ENCODE measurements at regions not wholly inside any gene's neighbourhood (a gene's known extent, or its start where the extent isn't known, plus 50 kb on each side); places are given as distances from the start of the nearest gene placed in this dataset.

- peak; percentile 80 for TF ChIP-seq KDM4A (IDR thresholded peaks at IDR 0.05; ENCODE audit: low read depth, low read length, severe bottlenecking)
- no peak for TF ChIP-seq SP2 (IDR thresholded peaks at IDR 0.05; ENCODE audit: low read length)
- no peak for TF ChIP-seq CREB1 (IDR thresholded peaks at IDR 0.05)
- peak; percentile 54 for TF ChIP-seq RNF2 (IDR thresholded peaks at IDR 0.05; ENCODE audit: borderline replicate concordance, low read depth, low read length, missing control alignments, poor library complexity, severe bottlenecking)
- no peak for TF ChIP-seq CBX5 (IDR thresholded peaks at IDR 0.05; ENCODE audit: low read depth, low read length)
- TF ChIP-seq SIN3A (conservative IDR thresholded peaks at IDR 0.05 in 1 of 2, IDR thresholded peaks at IDR 0.05 in 1 of 2; ENCODE audit: low read depth in 1 of 2, low read length in 2 of 2) = no peak
- TF ChIP-seq MAX (IDR thresholded peaks at IDR 0.05) = peak; percentile 63
- TF ChIP-seq SRF (IDR thresholded peaks at IDR 0.05; ENCODE audit: low read depth, low read length) = no peak
- peak; percentile 29 for TF ChIP-seq ASH2L (IDR thresholded peaks at IDR 0.05; ENCODE audit: low read length)
- TF ChIP-seq NRF1 (IDR thresholded peaks at IDR 0.05; ENCODE audit: low read depth, low read length) = no peak
- TF ChIP-seq HDAC2 (IDR thresholded peaks at IDR 0.05; ENCODE audit: borderline replicate concordance in 1 of 2, low read depth in 2 of 2, low read length in 2 of 2) = peak; percentile 33 to 42; a peak in 1 of 4 replicates
- no peak for TF ChIP-seq TBP (IDR thresholded peaks at IDR 0.05; ENCODE audit: low read depth, low read length)
- no peak for TF ChIP-seq CTBP2 (IDR thresholded peaks at IDR 0.05; ENCODE audit: borderline replicate concordance, insufficient read depth, insufficient read length, low read length)
- TF ChIP-seq EZH2 (IDR thresholded peaks at IDR 0.05; ENCODE audit: low read depth, low read length, severe bottlenecking) = peak; percentile 88
These were observed 130.6 kb downstream of the SPAG6 start (continued) for GRCh38 chr10:22475651-22476600.
